Lower leg skin (tissue), 3 donors: ENCODE measurements at regions not wholly inside any gene's neighbourhood (a gene's known extent, or its start where the extent isn't known, plus 50 kb on each side); places are given as distances from the start of the nearest gene placed in this dataset.

ENCODE experiments used
- CTCF ChIP-seq, 3 donors: fragments of 450-650 bp; IDR thresholded peaks; one replicate each; pipeline ENCODE4 v1.5.1; 2016; ENCODE audit warnings: antibody characterized with exemption in 3 of 3, mild to moderate bottlenecking in 3 of 3, moderate library complexity in 2 of 3
- POLR2A ChIP-seq, 2 donors: fragments of 450-650 bp; IDR thresholded peaks; one replicate each; pipeline ENCODE4 v1.6.1; 2016 to 2017; ENCODE audit warnings: antibody characterized with exemption in 2 of 2, mild to moderate bottlenecking in 1 of 2, moderate library complexity in 1 of 2

- TF ChIP-seq CTCF (IDR thresholded peaks at IDR 0.05) = no peak
- TF ChIP-seq POLR2A (IDR thresholded peaks at IDR 0.05) = no peak
Measured at GRCh38 chr2:21820271-21820670, 696.5 kb downstream of the TDRD15 start.
